OCI-LY3 (cell line): ENCODE measurements at regions not wholly inside any gene's neighbourhood (a gene's known extent, or its start where the extent isn't known, plus 50 kb on each side); places are given as distances from the start of the nearest gene placed in this dataset.

Experiments
- H2AFZ ChIP-seq: fragments of 200-600, 300-600 bp; shearing (Covaris generic); 2 replicates; pipeline ENCODE4 v1.6.0; 2014; ENCODE audit warnings: antibody characterized with exemption, low read depth, low read length
- H3K27ac ChIP-seq: fragments of 200-600, 300-600 bp; sonication (generic); 2 replicates; pipeline ENCODE4 v1.5.1; 2014; ENCODE audit warnings: mild to moderate bottlenecking, low read length, moderate library complexity, mixed read lengths
- H3K27me3 ChIP-seq: fragments of 200-600, 300-600 bp; sonication (generic); 2 replicates; pipeline ENCODE4 v1.6.1; 2014; ENCODE audit warnings: low read depth, low read length, mixed read lengths
- H3K36me3 ChIP-seq: fragments of 200-600, 300-600 bp; sonication (generic); replicated peaks from 2 replicates; pipeline ENCODE3; 2014; ENCODE audit warnings: low read depth, low read length, mixed read lengths
- H3K4me1 ChIP-seq: fragments of 300-600, 200-600 bp; sonication (generic); 2 replicates; pipeline ENCODE4 v1.6.1; 2014; ENCODE audit warnings: low read length, mixed read lengths
- H3K4me2 ChIP-seq: fragments of 200-600, 300-600 bp; sonication (generic); 2 replicates; pipeline ENCODE4 v1.6.1; 2014; ENCODE audit warnings: low read length, mixed read lengths
- H3K4me3 ChIP-seq: fragments of 300-600, 200-600 bp; sonication (generic); 2 replicates; pipeline ENCODE4 v1.5.1; 2014; ENCODE audit warnings: antibody characterized with exemption, mild to moderate bottlenecking, low read length, moderate library complexity
- H3K79me2 ChIP-seq: fragments of 300-600, 200-600 bp; shearing (Covaris generic); 2 replicates; pipeline ENCODE4 v1.6.1; 2014; ENCODE audit warnings: mild to moderate bottlenecking, low read length, mixed read lengths
- H3K9ac ChIP-seq: fragments of 300-600, 200-600 bp; shearing (Covaris generic); 2 replicates; pipeline ENCODE4 v1.6.0; 2014; ENCODE audit warnings: mild to moderate bottlenecking, low read length, moderate library complexity
- H3K9me3 ChIP-seq: fragments of 200-600, 300-600 bp; shearing (Covaris generic); 2 replicates; pipeline ENCODE4 v1.6.1; 2014; ENCODE audit warnings: low read length, mixed read lengths; ENCODE audit not compliant: insufficient read depth
- H4K20me1 ChIP-seq: fragments of 200-600, 300-600 bp; sonication (generic); 2 replicates; pipeline ENCODE4 v1.6.1; 2016; ENCODE audit warnings: low read length, mixed read lengths; ENCODE audit not compliant: insufficient read depth
- CTCF ChIP-seq: fragments of 200-600, 300-600 bp; sonication (generic); IDR thresholded peaks from 2 replicates; pipeline ENCODE4 v1.5.1; 2014; ENCODE audit warnings: antibody characterized with exemption, low read length, low read depth
- EZH2phosphoT487 ChIP-seq: fragments of 200-600 bp; shearing (Covaris generic); IDR thresholded peaks from 2 replicates; pipeline ENCODE4 v1.6.1; 2018; ENCODE audit warnings: antibody characterized with exemption, mixed run types, low read depth

GRCh38 chr2:143954844-143955243 lies 565.1 kb downstream of the ZEB2 start:
- no peaks in the 10 kb centered on the region for H4K20me1 ChIP-seq
- H3K4me3 ChIP-seq, result no peak overlapping the region
- no peak for TF ChIP-seq EZH2phosphoT487
- TF ChIP-seq CTCF, result no peak
- H2AFZ ChIP-seq, result no peak overlapping the region
- H3K36me3 ChIP-seq, result no peaks in the 10 kb centered on the region
- H3K9ac ChIP-seq, result no peak overlapping the region
- H3K4me1 ChIP-seq, result peaks cover 54% of the 10 kb centered on the region
- H3K9me3 ChIP-seq, result no peaks in the 10 kb centered on the region
- no peaks in the 10 kb centered on the region for H3K79me2 ChIP-seq
- no peak overlapping the region for H3K4me2 ChIP-seq
- no peak overlapping the region for H3K27ac ChIP-seq
- H3K27me3 ChIP-seq, result no peaks in the 10 kb centered on the region

- no peaks in the 10 kb centered on the region for H3K9me3 ChIP-seq
- no peaks in the 10 kb centered on the region for H3K36me3 ChIP-seq
- peak overlapping the region; percentile 66 for H3K4me2 ChIP-seq
- H2AFZ ChIP-seq, result no peak overlapping the region
- no peaks in the 10 kb centered on the region for H4K20me1 ChIP-seq
- H3K79me2 ChIP-seq, result no peaks in the 10 kb centered on the region
- H3K27ac ChIP-seq, result peak overlapping the region; percentile 95
- peaks cover 61% of the 10 kb centered on the region for H3K4me1 ChIP-seq
- no peaks in the 10 kb centered on the region for H3K27me3 ChIP-seq
- H3K9ac ChIP-seq, result peak overlapping the region; percentile 45
- TF ChIP-seq CTCF, result no peak
- no peak for TF ChIP-seq EZH2phosphoT487
- H3K4me3 ChIP-seq, result peak overlapping the region; percentile 15
Measured at GRCh38 chr2:143954186-143954585, 565.7 kb downstream of the ZEB2 start.

GRCh38 chr2:143953451-143954030 lies 566.4 kb downstream of the ZEB2 start:
- no peak for TF ChIP-seq EZH2phosphoT487
- no peak for TF ChIP-seq CTCF
- Histone ChIP-seq H3K9ac (peak overlapping the region; percentile 51), H3K27me3 (no peaks in the 10 kb centered on the region), H3K4me1 (peaks cover 65% of the 10 kb centered on the region), H3K27ac (peak overlapping the region; percentile 95), H3K4me2 (peak overlapping the region; percentile 66), H3K36me3 (no peaks in the 10 kb centered on the region), H3K4me3 (peak overlapping the region; percentile 43), H2AFZ (no peak overlapping the region), H3K9me3 (no peaks in the 10 kb centered on the region), H4K20me1 (no peaks in the 10 kb centered on the region), H3K79me2 (no peaks in the 10 kb centered on the region)

GRCh38 chr2:143952536-143952935 lies 567.4 kb downstream of the ZEB2 start:
- Histone ChIP-seq H3K4me2 (peak overlapping the region; percentile 66), H3K27me3 (no peaks in the 10 kb centered on the region), H3K9me3 (no peaks in the 10 kb centered on the region), H3K4me1 (peaks cover 72% of the 10 kb centered on the region), H3K4me3 (peak overlapping the region; percentile 43), H3K79me2 (no peaks in the 10 kb centered on the region), H3K27ac (peak overlapping the region; percentile 95), H4K20me1 (no peaks in the 10 kb centered on the region), H3K9ac (peak overlapping the region; percentile 51), H2AFZ (no peak overlapping the region), H3K36me3 (no peaks in the 10 kb centered on the region)
- TF ChIP-seq EZH2phosphoT487 (no peak), CTCF (no peak)
